GM21825 (cell line): ENCODE measurements at regions not wholly inside any gene's neighbourhood (a gene's known extent, or its start where the extent isn't known, plus 50 kb on each side); places are given as distances from the start of the nearest gene placed in this dataset.
A peak's percentile ranks its signal among the peaks of the same experiment; 100 is the strongest.
"Not testable (repeated sequence)": the region's sequence is repeated elsewhere in the genome, so short reads cannot be mapped to it uniquely, and the experiment has no call there.

Source experiments
- ATAC-seq: cut with Tn5 transposase; IDR thresholded peaks from one replicate; pipeline ENCODE4 v1.9.1; 2021; ENCODE audit warnings: mild to moderate bottlenecking, moderate library complexity; ENCODE audit not compliant: unreplicated experiment

DNA sequence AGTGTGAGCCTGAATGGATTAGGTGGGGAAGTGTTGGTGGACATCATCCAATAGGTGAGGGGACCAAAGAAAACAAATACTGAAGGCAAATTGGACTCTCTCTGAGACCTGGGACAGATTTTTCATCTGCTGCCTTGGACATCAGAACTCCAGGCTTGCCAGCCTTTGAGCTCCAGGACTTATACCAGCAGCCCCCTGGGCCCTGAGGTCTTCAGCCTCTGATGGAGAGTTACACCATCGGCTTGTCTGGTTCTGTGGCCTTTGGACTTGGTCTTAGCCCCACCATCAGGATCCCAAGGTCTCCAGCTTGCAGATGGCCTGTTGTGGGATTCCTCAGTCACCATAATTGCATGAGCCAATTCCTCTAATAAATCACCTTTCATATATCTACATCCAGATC lies 80.8 kb upstream of the SLC8A3 start:
- no peak for ATAC-seq

- no peak for ATAC-seq
Observed at GRCh38 chr14:70268760-70269159, 80.0 kb upstream of the SLC8A3 start.

- ATAC-seq: no peak
Observed at GRCh38 chr14:70266157-70266556, 77.4 kb upstream of the SLC8A3 start.

- no peak for ATAC-seq
Observed at GRCh38 chr14:70265422-70265821, 76.7 kb upstream of the SLC8A3 start.

DNA sequence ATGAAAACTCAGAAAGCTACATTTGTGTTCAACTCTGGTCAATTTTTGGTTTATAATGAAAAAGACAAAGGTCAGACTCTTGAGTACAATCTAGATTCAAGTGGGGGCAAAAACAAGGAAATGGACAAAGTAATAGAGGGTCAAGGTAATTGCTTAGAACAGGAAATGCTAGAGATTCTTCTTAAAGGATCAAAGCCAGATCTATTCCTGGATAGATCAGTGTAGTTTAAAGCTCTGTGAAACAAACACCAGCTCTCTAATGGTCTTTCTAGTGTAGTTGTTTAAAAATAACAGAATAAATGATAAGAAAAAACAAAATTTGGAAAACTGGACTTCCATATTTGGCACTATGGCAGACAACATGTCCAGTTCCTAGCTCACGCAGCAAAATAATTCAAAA lies 70.7 kb upstream of the SLC8A3 start:
- no peak for ATAC-seq

DNA sequence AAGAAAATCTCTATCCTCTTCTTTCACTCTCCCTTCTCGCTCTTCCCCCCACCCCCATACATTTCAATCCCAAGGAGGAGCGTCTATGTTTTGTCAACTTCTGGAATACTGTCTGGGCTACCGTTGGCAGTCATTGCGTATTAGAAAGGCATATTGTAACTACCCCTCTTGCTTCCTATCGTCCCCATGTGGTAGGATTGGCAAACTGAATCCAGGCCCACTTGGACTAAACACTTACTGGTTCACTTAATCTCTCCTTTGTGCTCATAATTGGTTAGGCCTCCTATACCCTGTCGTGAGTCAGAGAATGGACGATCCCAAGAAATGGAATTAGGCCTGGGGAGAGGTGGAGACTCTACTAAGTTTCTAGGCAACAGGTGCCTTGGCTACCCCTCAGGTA lies 68.8 kb upstream of the SLC8A3 start:
- ATAC-seq: no peak

DNA sequence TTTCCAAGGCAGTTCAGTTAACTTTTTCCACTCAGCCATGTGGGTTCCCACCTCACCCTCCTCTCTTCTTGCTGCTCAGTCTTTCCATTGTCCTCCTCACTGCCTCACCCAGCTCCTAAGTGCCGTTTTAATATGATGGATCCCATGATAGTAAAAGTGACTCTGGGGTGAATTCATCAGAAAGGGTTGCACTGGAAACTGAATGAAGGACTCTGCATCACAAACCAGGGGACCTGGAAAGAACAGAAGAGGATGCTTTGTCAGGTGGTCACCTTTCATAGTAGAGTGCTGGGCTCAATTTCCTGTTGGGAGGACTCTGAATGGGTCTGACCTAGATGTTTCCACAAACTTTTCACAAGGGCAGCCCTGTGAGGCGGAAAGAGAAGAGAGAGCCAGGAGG lies 67.8 kb upstream of the SLC8A3 start:
- ATAC-seq: no peak

DNA sequence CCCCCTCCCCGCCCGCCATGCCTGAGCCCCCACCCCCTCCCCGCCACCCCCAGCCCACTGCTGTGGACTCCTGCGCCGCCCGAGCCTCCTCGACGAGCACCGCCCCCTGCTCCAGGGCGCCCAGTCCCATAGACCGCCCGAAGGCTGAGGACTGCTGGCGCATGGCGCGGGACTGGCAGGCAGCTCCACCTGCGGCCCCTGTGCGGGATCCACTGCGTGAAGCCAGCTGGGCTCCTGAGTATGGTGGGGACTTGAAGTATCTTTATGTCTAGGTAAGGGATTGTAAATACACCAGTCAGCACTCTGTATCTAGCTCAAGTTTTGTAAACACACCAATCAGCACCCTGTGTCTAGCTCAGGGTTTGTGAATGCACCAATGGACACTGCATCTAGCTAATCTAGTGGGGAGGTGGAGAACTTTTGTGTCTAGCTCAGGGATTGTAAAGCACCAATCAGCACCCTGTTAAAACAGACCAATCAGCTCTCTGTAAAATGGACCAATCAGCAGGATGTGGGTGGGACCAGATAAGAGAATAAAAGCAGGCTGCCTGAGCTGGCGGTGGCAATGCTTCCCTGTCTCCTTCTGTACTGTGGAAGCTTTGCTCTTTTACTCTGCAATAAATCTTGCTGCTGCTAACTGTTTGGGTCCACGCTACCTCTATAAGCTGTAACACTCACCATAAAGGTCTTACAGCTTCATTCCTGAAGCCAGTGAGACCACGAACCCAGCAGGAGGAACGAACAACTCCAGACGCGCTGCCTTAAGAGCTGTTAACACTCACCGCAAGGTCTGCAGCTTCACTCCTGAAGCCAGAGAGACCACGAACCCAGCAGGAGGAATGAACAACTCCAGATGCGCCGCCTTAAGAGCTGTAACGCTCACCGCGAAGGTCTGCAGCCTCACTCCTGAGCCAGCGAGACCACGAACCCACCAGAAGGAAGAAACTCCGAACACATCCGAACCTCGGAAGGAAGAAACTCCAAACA lies 66.6 kb upstream of the SLC8A3 start:
- not testable (repeated sequence) for ATAC-seq

DNA sequence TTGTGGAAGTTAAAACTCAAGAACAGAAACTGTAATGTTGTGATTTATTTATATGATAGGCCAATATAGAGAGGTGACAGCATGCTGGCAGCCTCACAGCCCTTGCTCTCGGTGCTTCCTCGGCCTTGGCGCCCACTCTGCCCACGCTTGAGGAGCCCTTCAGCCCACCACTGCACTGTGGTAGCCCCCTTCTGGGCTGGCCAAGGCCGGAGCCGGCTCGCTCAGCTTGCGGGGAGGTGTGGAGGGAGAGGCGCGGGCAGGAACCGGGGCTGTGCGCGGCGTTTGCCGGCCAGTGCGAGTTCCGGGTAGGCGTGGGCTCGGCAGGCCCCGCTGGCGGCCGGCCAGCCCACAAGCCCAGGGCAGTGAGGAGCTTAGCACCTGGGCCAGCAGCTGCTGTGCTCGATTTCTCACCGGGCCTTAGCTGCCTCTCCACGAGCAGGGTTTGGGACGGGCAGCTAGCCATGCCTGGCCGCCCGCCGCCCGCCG lies 65.8 kb upstream of the SLC8A3 start:
- ATAC-seq: peak; percentile 74

DNA sequence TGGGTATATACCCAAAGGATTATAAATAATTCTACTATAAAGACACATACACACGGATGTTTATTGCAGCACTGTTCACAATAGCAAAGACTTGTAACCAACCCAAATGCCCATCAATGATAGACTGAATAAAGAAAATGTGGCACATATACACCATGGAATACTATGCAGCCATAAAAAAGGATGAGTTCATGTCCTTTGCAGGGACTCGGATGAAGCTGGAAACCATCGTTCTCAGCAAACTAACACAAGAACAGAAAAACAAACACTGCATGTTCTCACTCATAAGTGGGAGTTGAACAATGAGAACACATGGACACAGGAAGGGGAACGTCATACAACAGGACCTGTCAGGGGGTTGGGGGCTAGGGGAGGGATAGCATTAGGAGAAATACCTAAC lies 64.8 kb upstream of the SLC8A3 start:
- not testable (repeated sequence) for ATAC-seq

DNA sequence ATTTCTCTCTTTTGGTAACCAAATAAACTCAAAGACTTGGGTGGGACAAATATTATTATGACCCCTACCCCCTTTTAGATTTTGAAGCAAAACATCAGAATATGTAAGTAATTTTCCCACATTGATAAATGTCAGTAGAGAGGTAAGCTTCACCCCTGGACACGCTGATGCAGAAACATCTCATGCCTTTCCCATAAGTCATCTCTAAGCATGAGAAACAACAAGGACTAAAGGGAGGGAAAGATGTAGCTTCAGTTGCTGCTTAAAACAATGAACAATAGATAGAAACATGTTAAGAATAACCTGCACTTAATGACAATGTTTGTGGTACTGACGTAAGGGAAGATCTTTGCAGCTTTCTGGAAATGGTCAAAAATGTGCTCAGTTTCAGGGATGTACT lies 56.3 kb upstream of the SLC8A3 start:
- ATAC-seq: no peak

DNA sequence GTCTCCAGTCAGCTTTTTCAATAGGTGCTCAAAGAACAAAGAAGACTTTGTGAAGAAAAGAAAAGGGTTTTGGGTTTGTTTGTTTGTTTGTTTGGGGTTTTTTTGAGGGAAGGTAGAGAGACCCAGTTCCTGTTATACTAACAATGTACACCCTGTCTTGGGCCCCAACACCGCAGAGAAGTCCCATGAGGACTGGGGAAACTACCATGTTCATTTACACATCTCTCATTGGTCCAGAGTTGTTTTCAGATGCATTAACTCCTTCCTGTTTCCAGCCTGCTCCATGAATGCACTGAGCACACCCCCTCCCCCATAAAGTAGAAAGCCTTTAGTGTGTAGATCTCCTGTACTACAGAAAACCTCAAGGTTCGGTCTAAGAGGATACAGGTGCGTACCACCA lies 51.1 kb upstream of the SLC8A3 start:
- ATAC-seq: peak; percentile 93

DNA sequence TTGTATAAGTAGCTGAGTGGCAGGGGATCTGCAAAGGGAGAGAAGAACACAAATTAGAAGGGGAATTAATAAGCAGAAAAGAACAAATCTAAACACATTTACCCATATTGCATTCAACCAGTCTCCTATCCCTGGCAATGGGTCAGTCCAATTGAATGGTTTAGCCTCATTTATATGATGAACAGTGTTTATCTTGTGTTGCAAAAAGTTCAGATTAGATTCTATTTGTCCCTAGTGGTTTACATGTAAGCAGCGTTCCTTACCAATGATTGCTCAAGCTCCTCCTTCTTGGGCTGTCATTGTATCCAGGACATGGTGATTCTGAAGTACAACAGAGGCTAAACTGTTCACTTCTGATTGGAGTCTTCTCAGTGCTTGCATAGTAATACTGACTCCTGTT lies 49.9 kb upstream of the SLC8A3 start:
- ATAC-seq: not testable (repeated sequence)
